GM12875 (cell line): ENCODE measurements at regions not wholly inside any gene's neighbourhood (a gene's known extent, or its start where the extent isn't known, plus 50 kb on each side); places are given as distances from the start of the nearest gene placed in this dataset.

ENCODE experiments used
- H3K4me3 ChIP-seq: one replicate; pipeline ENCODE4 v1.5.1; 2011; ENCODE audit warnings: low read depth, low read length, control low read depth
- CTCF ChIP-seq: IDR thresholded peaks from 2 replicates; pipeline ENCODE4 v1.5.1; 2011; ENCODE audit warnings: low read depth, mild to moderate bottlenecking, control low read depth, inconsistent platforms, low read length, moderate library complexity, borderline replicate concordance; ENCODE audit not compliant: insufficient read depth

GRCh38 chr15:98315971-98316370, 332.4 kb upstream of the IGF1R start:
- no peak for TF ChIP-seq CTCF

GRCh38 chr15:98321896-98322295, 326.4 kb upstream of the IGF1R start:
- TF ChIP-seq CTCF = no peak

More at GRCh38 chr15:98315971-98316370, 332.4 kb upstream of the IGF1R start:
- no peak overlapping the region for H3K4me3 ChIP-seq

GRCh38 chr15:98322581-98322980, 325.8 kb upstream of the IGF1R start:
- no peak for TF ChIP-seq CTCF
- H3K4me3 ChIP-seq = no peak overlapping the region

More at GRCh38 chr15:98321896-98322295, 326.4 kb upstream of the IGF1R start:
- no peak overlapping the region for H3K4me3 ChIP-seq

- H3K4me3 ChIP-seq = no peak overlapping the region
- no peak for TF ChIP-seq CTCF
Observed at GRCh38 chr15:98324341-98324970, 323.9 kb upstream of the IGF1R start.

- no peak overlapping the region for H3K4me3 ChIP-seq
- TF ChIP-seq CTCF = no peak
Observed at GRCh38 chr15:98326804-98327203, 321.5 kb upstream of the IGF1R start.

- no peak for TF ChIP-seq CTCF
Observed at GRCh38 chr15:98330258-98330657, 318.1 kb upstream of the IGF1R start.

GRCh38 chr15:98330692-98331435, 317.5 kb upstream of the IGF1R start:
- H3K4me3 ChIP-seq = no peak overlapping the region
- no peak for TF ChIP-seq CTCF

More at GRCh38 chr15:98330258-98330657, 318.1 kb upstream of the IGF1R start:
- no peak overlapping the region for H3K4me3 ChIP-seq
